Lower lobe of right lung (tissue), 2 donors: ENCODE measurements at regions not wholly inside any gene's neighbourhood (a gene's known extent, or its start where the extent isn't known, plus 50 kb on each side); places are given as distances from the start of the nearest gene placed in this dataset.

ENCODE experiments used
- ATAC-seq, 2 donors: fragments of 200-7000 bp; cut with Tn5 transposase; one replicate each; pipeline ENCODE4 v1.9.1; 2020 to 2022; ENCODE audit warnings: mild to moderate bottlenecking in 2 of 2, moderate library complexity in 2 of 2
- DNase-seq: peaks from one replicate; pipeline ENCODE4 v3.0.0-alpha.2; 2020
- H3K27ac ChIP-seq: fragments of 200-600 bp; one replicate; pipeline ENCODE4 v1.8.0; 2022
- H3K27me3 ChIP-seq: fragments of 200-600 bp; one replicate; pipeline ENCODE4 v1.8.0; 2022; ENCODE audit warnings: low read depth
- H3K36me3 ChIP-seq: fragments of 200-600 bp; one replicate; pipeline ENCODE4 v1.8.0; 2022; ENCODE audit warnings: mild to moderate bottlenecking
- H3K4me1 ChIP-seq: fragments of 200-600 bp; one replicate; pipeline ENCODE4 v1.8.0; 2022
- H3K4me3 ChIP-seq: fragments of 200-600 bp; one replicate; pipeline ENCODE4 v1.8.0; 2022; ENCODE audit warnings: mild to moderate bottlenecking
- H3K9me3 ChIP-seq: fragments of 200-600 bp; one replicate; pipeline ENCODE4 v1.8.0; 2022
- CTCF ChIP-seq: fragments of 200-600 bp; IDR thresholded peaks from one replicate; pipeline ENCODE4 v1.8.0; 2022; ENCODE audit warnings: antibody characterized with exemption, mild to moderate bottlenecking
- intact Hi-C: fragments of 100-400 bp; cut with DNase I; formaldehyde crosslinking; loops from one replicate; pipeline ENCODE4 v1.11.0; 2022
- donor health status: DM: no; HTN: yes; CAD: no; lungs with severe emphysema.

DNA sequence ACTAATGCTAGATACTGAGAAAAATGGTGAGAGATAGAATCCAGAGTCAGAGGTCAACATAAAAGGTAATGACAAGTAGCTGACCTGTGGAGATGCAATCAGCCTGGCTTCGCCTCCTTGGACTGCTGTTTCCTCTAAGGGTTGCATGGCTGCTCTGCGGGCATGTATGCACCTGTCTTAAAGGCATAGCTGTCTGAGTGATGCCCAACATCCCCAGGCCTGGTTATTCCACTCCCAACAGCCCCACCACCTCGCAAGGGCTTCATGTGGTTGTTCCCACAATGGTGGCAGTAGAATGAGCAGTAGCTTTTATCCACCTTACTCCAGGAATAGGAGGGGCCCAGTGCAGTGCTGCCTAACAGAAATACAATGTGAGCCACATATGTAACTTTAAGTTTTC lies 69.7 kb upstream of the ALK start:
- Histone ChIP-seq H3K4me3 (no peak overlapping the region), H3K27ac (no peak overlapping the region), H3K36me3 (no peaks in the 10 kb centered on the region), H3K4me1 (no peaks in the 10 kb centered on the region), H3K9me3 (no peaks in the 10 kb centered on the region), H3K27me3 (no peaks in the 10 kb centered on the region)
- intact Hi-C loops: no loop called here
- no peak for ATAC-seq
- no peak for DNase-seq
- TF ChIP-seq CTCF: no peak

GRCh38 chr2:29995241-29995640 lies 73.9 kb upstream of the ALK start:
- Histone ChIP-seq H3K4me3 (no peak overlapping the region), H3K9me3 (peaks cover 3% of the 10 kb centered on the region), H3K27me3 (no peaks in the 10 kb centered on the region), H3K36me3 (no peaks in the 10 kb centered on the region), H3K4me1 (no peaks in the 10 kb centered on the region), H3K27ac (no peak overlapping the region)
- TF ChIP-seq CTCF: no peak
- no peak for DNase-seq
- no peak for ATAC-seq
- intact Hi-C loops: no loop called here

DNA sequence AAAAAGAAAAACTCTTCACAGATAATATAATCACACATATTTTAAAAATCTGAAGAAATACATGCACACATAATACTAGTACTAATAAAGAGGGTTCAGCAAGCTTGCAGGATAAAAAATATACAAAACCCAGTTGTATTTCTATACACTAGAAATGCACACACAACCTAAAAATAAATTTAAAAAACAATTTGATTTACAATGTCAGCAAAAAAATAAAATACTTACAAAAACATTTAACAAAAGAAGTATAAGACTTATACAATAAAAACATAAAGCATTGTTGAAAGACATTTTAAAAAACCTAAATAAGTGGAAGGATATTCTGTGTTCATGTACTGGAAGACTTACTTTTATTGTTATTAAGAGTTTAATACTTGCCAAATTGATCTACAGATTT lies 81.7 kb upstream of the ALK start:
- DNase-seq (no peak), ATAC-seq (no peak)
- H3K9me3 ChIP-seq: peaks cover 5% of the 10 kb centered on the region
- no peak for TF ChIP-seq CTCF
- no peak overlapping the region for H3K4me3 ChIP-seq
- no peaks in the 10 kb centered on the region for H3K27me3 ChIP-seq
- no peaks in the 10 kb centered on the region for H3K4me1 ChIP-seq
- intact Hi-C loops: no loop called here
- H3K27ac ChIP-seq: no peak overlapping the region
- H3K36me3 ChIP-seq: no peaks in the 10 kb centered on the region

DNA sequence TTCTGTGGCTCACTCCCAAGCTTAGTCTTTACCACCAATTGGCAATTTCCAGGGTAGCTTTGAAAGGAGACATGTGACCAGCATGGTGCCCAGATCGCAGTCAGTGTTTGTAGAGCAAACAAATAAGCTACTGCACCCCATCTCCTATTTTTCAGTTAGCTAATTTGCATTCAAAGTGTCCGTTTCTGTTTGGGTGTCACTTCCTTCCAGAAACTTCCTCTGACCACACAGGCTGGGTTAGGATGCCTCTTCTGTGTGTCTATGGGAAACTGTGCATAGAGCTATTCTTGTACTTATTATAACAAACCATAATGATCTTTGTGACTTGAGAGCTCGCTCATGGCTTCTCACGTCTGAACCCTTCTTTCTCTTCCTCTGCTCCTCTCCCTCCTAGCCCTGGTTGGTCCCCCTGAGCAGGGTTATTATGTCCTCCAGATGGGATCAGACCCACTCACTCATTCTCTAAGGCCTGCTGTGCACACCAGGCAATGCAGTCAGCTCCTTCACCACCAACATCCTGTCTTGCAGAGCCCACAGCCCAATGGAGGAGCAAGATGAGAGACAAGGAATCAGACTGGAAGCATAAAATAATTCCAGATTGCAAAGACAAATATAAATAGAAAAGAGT lies 101.2 kb upstream of the ALK start:
- TF ChIP-seq CTCF: no peak
- no peak for ATAC-seq
- intact Hi-C loops: no loop called here

GRCh38 chr2:30024281-30024680 lies 102.9 kb upstream of the ALK start:
- no peak for TF ChIP-seq CTCF
- ATAC-seq (no peak), DNase-seq (no peak)
- Histone ChIP-seq H3K4me1 (no peaks in the 10 kb centered on the region), H3K4me3 (no peak overlapping the region), H3K36me3 (no peaks in the 10 kb centered on the region), H3K27me3 (peaks cover 15% of the 10 kb centered on the region), H3K27ac (no peak overlapping the region), H3K9me3 (no peaks in the 10 kb centered on the region)
- intact Hi-C loops: no loop called here

More for the DNA sequence above, 101.2 kb upstream of the ALK start:
- Histone ChIP-seq H3K9me3 (no peaks in the 10 kb centered on the region), H3K27me3 (peaks cover 15% of the 10 kb centered on the region), H3K27ac (no peak overlapping the region), H3K36me3 (no peaks in the 10 kb centered on the region), H3K4me1 (no peaks in the 10 kb centered on the region), H3K4me3 (no peak overlapping the region)
- DNase-seq: no peak
